Immature natural killer cell (primary cell): ENCODE measurements at regions not wholly inside any gene's neighbourhood (a gene's known extent, or its start where the extent isn't known, plus 50 kb on each side); places are given as distances from the start of the nearest gene placed in this dataset.
"Not testable (repeated sequence)": the region's sequence is repeated elsewhere in the genome, so short reads cannot be mapped to it uniquely, and the experiment has no call there.

ENCODE experiments used
- DNase-seq, 3 donors: peaks; one replicate each; pipeline ENCODE4 v3.0.0; 2022; ENCODE audit warnings: mixed read lengths in 1 of 3
- H3K27ac Mint-ChIP-seq, 6 donors: one replicate each; pipeline ENCODE4 v1.8.0; 2020; ENCODE audit warnings: mixed read lengths in 6 of 6, mild to moderate bottlenecking in 5 of 6, inconsistent platforms in 4 of 6, moderate library complexity in 3 of 6
- H3K27me3 Mint-ChIP-seq, 3 donors: one replicate each; pipeline ENCODE4 v1.8.0; 2020 to 2021; ENCODE audit warnings: low read depth in 3 of 3, mild to moderate bottlenecking in 3 of 3, mixed read lengths in 3 of 3, moderate library complexity in 3 of 3, inconsistent platforms in 1 of 3
- H3K36me3 Mint-ChIP-seq, 3 donors: one replicate each; pipeline ENCODE4 v1.8.0; 2020; ENCODE audit warnings: mixed read lengths in 3 of 3, inconsistent platforms in 2 of 3, mild to moderate bottlenecking in 2 of 3
- H3K4me1 Mint-ChIP-seq, 2 donors: one replicate each; pipeline ENCODE4 v1.8.0; 2020; ENCODE audit warnings: inconsistent platforms in 2 of 2, mild to moderate bottlenecking in 2 of 2, mixed read lengths in 2 of 2, moderate library complexity in 1 of 2
- H3K4me3 Mint-ChIP-seq, 5 donors: one replicate each; pipeline ENCODE4 v1.8.0; 2020; ENCODE audit warnings: mild to moderate bottlenecking in 5 of 5, mixed read lengths in 5 of 5, inconsistent platforms in 3 of 5, moderate library complexity in 3 of 5
- H3K9me3 Mint-ChIP-seq, 6 donors: one replicate each; pipeline ENCODE4 v1.8.0; 2020; ENCODE audit warnings: mild to moderate bottlenecking in 6 of 6, mixed read lengths in 6 of 6, inconsistent platforms in 4 of 6, moderate library complexity in 3 of 6

- Mint-ChIP-seq H3K4me3 (no peak overlapping the region), H3K27ac (no peak overlapping the region), H3K27me3 (peaks cover 0 to 4% (median 0%) of the 10 kb centered on the region in 3 donors), H3K4me1 (no peaks in the 10 kb centered on the region), H3K9me3 (peaks cover 14 to 63% (median 50%) of the 10 kb centered on the region in 6 donors), H3K36me3 (peaks cover 0 to 9% (median 0%) of the 10 kb centered on the region in 3 donors)
- no peak for DNase-seq
Measured at GRCh38 chr5:26390608-26391007, 647.8 kb downstream of the CDH9 start.

DNA sequence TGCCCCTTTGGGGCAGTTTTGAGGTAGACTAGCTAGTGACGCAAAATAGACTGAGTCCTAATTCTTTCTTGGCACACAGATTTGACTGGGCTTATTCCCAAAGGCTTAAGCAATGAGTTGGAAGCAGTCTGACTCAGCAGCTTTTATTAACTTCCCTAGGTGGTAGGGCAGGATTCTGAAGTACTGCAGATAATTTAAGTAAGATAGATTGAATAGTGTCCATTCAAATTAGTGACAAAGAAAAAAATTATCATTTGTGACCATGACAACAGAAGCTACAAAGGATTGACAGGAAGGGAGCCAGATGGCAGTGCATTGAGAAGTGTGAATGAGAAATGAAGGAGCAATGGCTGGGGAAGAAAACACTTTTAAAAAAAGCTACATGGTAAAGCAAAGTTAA, 649.4 kb downstream of the CDH9 start:
- no peaks in the 10 kb centered on the region for H3K4me1 Mint-ChIP-seq
- no peak for DNase-seq
- peaks cover 9 to 54% (median 40%) of the 10 kb centered on the region in 6 donors for H3K9me3 Mint-ChIP-seq
- H3K27ac Mint-ChIP-seq: no peak overlapping the region
- peaks cover 0 to 9% (median 0%) of the 10 kb centered on the region in 3 donors for H3K36me3 Mint-ChIP-seq
- H3K4me3 Mint-ChIP-seq: no peak overlapping the region
- peaks cover 0 to 4% (median 0%) of the 10 kb centered on the region in 3 donors for H3K27me3 Mint-ChIP-seq

DNA sequence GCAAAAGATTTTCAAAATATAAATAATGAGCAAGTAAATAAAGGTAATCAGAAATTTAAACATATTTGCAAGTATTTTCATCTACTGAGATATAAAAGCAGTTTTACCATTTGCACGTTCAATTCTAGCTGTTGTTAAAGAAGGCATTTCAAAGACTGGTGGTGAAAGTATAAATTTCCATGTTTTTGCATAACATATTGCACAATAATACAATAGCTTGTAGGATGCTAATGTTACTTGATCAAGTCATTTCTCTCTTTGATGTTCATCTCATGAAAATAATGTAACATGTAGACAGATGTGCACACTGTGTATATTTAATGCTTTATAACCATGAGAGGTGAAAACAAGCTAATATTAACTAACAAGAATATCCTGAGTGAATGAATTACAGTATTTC, 651.9 kb downstream of the CDH9 start:
- no peak overlapping the region for H3K27ac Mint-ChIP-seq
- H3K36me3 Mint-ChIP-seq: peaks cover 0 to 9% (median 0%) of the 10 kb centered on the region in 3 donors
- DNase-seq: no peak
- peaks cover 0 to 3% (median 0%) of the 10 kb centered on the region in 3 donors for H3K27me3 Mint-ChIP-seq
- H3K9me3 Mint-ChIP-seq: peaks cover 12 to 49% (median 29%) of the 10 kb centered on the region in 6 donors
- H3K4me3 Mint-ChIP-seq: no peak overlapping the region
- H3K4me1 Mint-ChIP-seq: no peaks in the 10 kb centered on the region

GRCh38 chr5:26364624-26365023, 673.8 kb downstream of the CDH9 start:
- not testable (repeated sequence) for H3K4me1 Mint-ChIP-seq, H3K27me3 Mint-ChIP-seq, H3K36me3 Mint-ChIP-seq, H3K4me3 Mint-ChIP-seq, H3K27ac Mint-ChIP-seq, DNase-seq
- H3K9me3 Mint-ChIP-seq: peaks cover 12 to 74% (median 63%) of the 10 kb centered on the region in 6 donors

DNA sequence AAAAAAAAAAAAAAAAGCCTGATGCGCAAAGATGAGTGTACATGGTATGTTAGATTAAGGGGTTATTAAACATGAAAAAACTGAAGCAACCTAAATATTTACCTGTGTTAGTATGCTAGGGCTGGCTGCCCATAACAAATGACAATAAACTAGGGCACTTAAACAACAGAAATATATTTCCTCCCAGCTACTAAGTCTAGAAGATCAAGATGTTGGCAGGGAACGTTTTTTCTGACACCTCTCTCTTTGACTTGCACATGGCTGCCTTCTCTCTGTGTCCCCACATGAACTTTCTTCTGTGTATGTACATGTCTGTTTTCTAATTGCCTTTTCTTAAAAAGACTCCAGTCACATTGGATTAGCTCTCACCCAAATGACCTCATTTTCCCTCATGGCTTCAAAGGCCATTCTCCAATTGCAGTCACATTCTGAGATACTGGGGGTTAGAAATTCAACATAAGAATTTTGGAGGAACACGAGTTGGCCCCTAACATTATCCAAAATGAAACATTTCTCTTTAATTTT, 694.5 kb downstream of the CDH9 start:
- no peak for DNase-seq
- Mint-ChIP-seq H3K36me3 (peaks cover 0 to 5% (median 0%) of the 10 kb centered on the region in 3 donors), H3K9me3 (peaks cover 4 to 39% (median 31%) of the 10 kb centered on the region in 6 donors), H3K27ac (no peak overlapping the region), H3K4me3 (no peak overlapping the region), H3K27me3 (peaks cover 0 to 3% (median 0%) of the 10 kb centered on the region in 3 donors), H3K4me1 (no peaks in the 10 kb centered on the region)

DNA sequence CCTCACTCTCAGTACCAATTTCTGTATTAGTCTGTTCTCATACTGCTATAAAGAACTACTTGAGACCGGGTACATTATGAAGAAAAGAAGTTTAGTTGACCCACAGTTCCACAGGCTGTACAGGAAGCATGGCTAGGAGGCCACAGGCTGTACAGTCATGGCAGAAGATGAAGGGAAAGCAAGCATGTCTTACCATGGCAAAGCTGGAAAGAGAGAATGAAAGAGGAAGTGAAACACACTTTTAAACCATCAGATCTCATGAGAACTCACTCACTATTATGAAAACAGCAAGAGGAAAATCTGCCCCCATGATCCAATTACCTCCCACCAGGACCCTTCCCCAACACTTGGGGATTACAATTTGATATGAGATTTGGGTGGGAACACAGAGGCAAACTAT, 698.8 kb downstream of the CDH9 start:
- no peak overlapping the region for H3K4me3 Mint-ChIP-seq
- H3K27ac Mint-ChIP-seq: no peak overlapping the region
- peaks cover 0 to 3% (median 0%) of the 10 kb centered on the region in 3 donors for H3K27me3 Mint-ChIP-seq
- peaks cover 17 to 58% (median 43%) of the 10 kb centered on the region in 6 donors for H3K9me3 Mint-ChIP-seq
- H3K36me3 Mint-ChIP-seq: peaks cover 0 to 5% (median 0%) of the 10 kb centered on the region in 3 donors
- no peak for DNase-seq
- no peaks in the 10 kb centered on the region for H3K4me1 Mint-ChIP-seq

DNA sequence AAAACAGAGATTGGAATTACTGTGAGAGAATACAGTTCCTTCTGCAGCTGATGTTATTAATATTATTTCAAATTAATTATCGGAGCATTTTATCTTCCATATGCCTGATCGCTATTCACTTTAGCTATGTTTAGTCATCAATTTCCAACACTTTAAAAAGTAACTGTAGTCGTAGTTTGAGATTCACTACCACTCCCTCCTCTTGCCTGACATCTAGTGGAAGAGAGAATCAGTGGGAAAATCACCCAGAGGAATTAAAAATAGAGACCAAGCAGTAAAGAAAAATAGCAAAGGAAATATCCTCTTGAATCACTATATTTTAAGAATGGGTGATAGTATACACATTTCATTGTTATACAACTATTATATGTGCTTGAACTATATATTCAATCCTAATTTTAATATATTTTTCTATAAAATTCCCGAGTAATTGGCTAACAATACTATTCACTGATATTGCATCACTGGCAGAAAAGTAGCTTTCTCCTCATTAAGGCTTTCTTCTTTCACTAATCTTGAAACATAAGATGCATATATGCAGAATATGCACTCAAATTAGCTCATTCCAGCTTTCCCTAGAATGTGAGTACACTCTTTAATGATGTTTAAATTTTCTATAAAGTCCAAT, 708.7 kb downstream of the CDH9 start:
- Mint-ChIP-seq H3K27ac (no peak overlapping the region), H3K9me3 (peaks cover 7 to 34% (median 14%) of the 10 kb centered on the region in 6 donors), H3K27me3 (no peaks in the 10 kb centered on the region), H3K4me1 (no peaks in the 10 kb centered on the region), H3K4me3 (no peak overlapping the region), H3K36me3 (no peaks in the 10 kb centered on the region)
- DNase-seq: no peak

- no peak overlapping the region for H3K4me3 Mint-ChIP-seq
- no peak overlapping the region for H3K27ac Mint-ChIP-seq
- H3K27me3 Mint-ChIP-seq: no peaks in the 10 kb centered on the region
- DNase-seq: no peak
- no peaks in the 10 kb centered on the region for H3K36me3 Mint-ChIP-seq
- H3K4me1 Mint-ChIP-seq: no peaks in the 10 kb centered on the region
- H3K9me3 Mint-ChIP-seq: peaks cover 5 to 40% (median 15%) of the 10 kb centered on the region in 6 donors
Measured at GRCh38 chr5:26326153-26326759, 712.1 kb downstream of the CDH9 start.

DNA sequence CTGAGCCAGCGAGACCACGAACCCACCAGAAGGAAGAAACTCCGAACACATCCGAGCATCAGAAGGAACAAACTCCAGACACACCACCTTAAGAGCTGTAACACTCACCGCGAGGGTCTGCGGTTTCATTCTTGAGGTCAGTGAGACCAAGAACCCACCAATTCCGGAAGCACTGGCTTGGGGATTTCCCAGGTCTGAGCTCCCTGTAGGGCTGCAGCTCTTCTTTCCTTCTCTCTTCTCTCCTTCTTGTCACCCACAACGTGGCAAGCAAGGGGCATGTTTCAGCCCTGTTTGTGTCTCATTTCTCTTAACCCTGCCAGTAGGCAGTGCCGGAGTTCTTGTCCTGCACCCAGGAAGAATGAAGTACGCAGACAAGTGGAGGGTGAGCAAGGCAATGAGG, 713.0 kb downstream of the CDH9 start:
- not testable (repeated sequence) for H3K4me1 Mint-ChIP-seq, H3K36me3 Mint-ChIP-seq, H3K4me3 Mint-ChIP-seq, DNase-seq, H3K27ac Mint-ChIP-seq, H3K27me3 Mint-ChIP-seq
- H3K9me3 Mint-ChIP-seq: peaks cover 3 to 40% (median 21%) of the 10 kb centered on the region in 6 donors

DNA sequence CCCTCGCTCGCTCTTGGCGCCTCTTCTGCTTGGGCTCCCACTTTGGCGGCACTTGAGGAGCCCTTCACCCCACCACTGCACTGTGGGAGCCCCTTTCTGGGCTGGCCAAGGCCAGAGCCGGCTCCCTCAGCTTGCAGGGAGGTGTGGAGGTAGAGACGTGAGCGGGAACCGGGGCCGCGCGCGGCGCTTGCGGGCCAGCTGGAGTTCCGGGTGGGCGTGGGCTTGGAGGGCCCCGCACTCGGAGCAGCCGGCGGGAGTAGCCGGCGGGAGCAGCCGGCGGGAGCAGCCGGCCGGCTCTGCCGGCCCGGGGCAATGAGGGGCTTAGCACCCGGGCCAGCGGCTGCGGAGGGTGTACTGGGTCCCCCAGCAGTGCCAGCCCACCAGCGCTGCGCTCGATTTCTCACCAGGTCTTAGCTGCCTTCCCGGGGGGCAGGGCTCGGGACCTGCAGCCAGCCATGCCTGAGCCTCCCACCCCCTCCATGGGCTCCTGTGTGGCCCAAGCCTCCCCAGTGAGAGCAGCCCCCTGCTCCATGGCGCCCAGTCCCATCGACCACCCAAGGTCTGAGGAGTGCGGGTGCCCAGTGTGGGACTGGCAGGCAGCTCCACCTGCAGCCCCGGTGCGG, 714.0 kb downstream of the CDH9 start:
- H3K36me3 Mint-ChIP-seq, H3K27ac Mint-ChIP-seq, H3K4me3 Mint-ChIP-seq, H3K4me1 Mint-ChIP-seq, DNase-seq, H3K27me3 Mint-ChIP-seq: not testable (repeated sequence)
- H3K9me3 Mint-ChIP-seq: peaks cover 3 to 40% (median 21%) of the 10 kb centered on the region in 6 donors

- DNase-seq: no peak
- no peaks in the 10 kb centered on the region for H3K36me3 Mint-ChIP-seq
- no peaks in the 10 kb centered on the region for H3K4me1 Mint-ChIP-seq
- no peaks in the 10 kb centered on the region for H3K27me3 Mint-ChIP-seq
- no peak overlapping the region for H3K4me3 Mint-ChIP-seq
- no peak overlapping the region for H3K27ac Mint-ChIP-seq
- H3K9me3 Mint-ChIP-seq: peaks cover 3 to 37% (median 20%) of the 10 kb centered on the region in 6 donors
Measured at GRCh38 chr5:26323794-26324193, 714.6 kb downstream of the CDH9 start.

GRCh38 chr5:26321278-26321677, 717.1 kb downstream of the CDH9 start:
- Mint-ChIP-seq H3K9me3 (peaks cover 8 to 52% (median 27%) of the 10 kb centered on the region in 6 donors), H3K36me3 (no peaks in the 10 kb centered on the region), H3K4me3 (no peak overlapping the region), H3K27ac (no peak overlapping the region), H3K4me1 (no peaks in the 10 kb centered on the region), H3K27me3 (peaks cover 0 to 2% (median 0%) of the 10 kb centered on the region in 3 donors)
- DNase-seq: no peak

DNA sequence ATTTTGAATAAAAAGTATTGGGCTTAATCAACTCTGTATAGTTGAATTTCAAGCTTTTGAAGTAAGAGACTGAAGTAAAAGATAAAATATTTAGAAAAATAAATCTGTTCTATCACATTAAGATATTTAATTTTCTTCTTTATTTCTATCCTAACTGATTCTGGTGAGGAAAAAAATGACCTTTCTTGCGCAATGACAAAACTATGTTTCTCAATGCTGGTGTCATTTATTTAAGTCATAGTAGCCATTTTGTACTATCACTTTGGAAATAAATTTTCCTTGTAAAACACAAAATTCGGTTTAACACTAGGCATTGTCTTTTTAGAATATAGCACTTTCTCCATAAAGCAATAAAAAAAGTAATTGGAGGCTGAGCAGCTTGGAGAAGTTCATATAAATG, 728.0 kb downstream of the CDH9 start:
- Mint-ChIP-seq H3K9me3 (peaks cover 8 to 30% (median 11%) of the 10 kb centered on the region in 6 donors), H3K4me1 (no peaks in the 10 kb centered on the region), H3K4me3 (no peak overlapping the region), H3K27me3 (no peaks in the 10 kb centered on the region), H3K36me3 (no peaks in the 10 kb centered on the region), H3K27ac (no peak overlapping the region)
- DNase-seq: no peak

DNA sequence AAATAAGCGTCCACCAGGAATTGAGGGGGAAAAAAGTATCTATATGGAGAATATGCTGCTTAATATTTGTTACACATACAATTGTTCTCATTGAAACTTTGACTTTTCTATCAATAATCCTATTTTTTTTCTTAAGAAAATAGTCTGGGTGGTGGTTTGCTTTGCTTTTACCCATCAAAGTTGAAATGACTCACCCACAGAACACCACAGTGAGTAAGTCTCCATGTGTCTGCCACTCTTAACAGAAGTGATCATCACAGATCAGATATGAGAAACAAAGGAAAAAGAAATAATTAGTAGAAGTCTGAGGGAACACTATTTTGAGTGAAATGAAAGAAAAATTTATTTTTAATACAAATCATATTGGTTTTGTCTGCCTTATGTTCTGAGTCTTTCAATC, 742.8 kb downstream of the CDH9 start:
- DNase-seq: no peak
- Mint-ChIP-seq H3K4me3 (no peak overlapping the region), H3K4me1 (no peaks in the 10 kb centered on the region), H3K9me3 (peaks cover 2 to 26% (median 12%) of the 10 kb centered on the region in 6 donors), H3K27me3 (no peaks in the 10 kb centered on the region), H3K27ac (no peak overlapping the region), H3K36me3 (no peaks in the 10 kb centered on the region)
